ENCODE measurements at regions not wholly inside any gene's neighbourhood (a gene's known extent, or its start where the extent isn't known, plus 50 kb on each side); places are given as distances from the start of the nearest gene placed in this dataset.
"Not testable (repeated sequence)": the region's sequence is repeated elsewhere in the genome, so short reads cannot be mapped to it uniquely, and the experiment has no call there.

GRCh38 chr12:32981139-32981538, 84.6 kb upstream of the PKP2 start:
- no peak for TF ChIP-seq CTCF (IDR thresholded peaks at IDR 0.05)

GRCh38 chr12:32975122-32975521, 78.5 kb upstream of the PKP2 start:
- Histone ChIP-seq H3K27me3 (no peaks in the 10 kb centered on the region), H3K9me3 (no peaks in the 10 kb centered on the region), H3K27ac (no peak overlapping the region), H3K4me3 (no peak overlapping the region), H3K36me3 (no peaks in the 10 kb centered on the region), H3K4me1 (no peaks in the 10 kb centered on the region)
- TF ChIP-seq CTCF (IDR thresholded peaks at IDR 0.05), result no peak
- no peak for DNase-seq
- intact Hi-C loops (cut with DNase I; ENCODE audit: low total_unique reads), result no loop called here

More at GRCh38 chr12:32981139-32981538, 84.6 kb upstream of the PKP2 start:
- no peak overlapping the region for H3K27ac ChIP-seq
- intact Hi-C loops (cut with DNase I; ENCODE audit: low total_unique reads), result no loop called here
- H3K27me3 ChIP-seq, result no peaks in the 10 kb centered on the region
- no peaks in the 10 kb centered on the region for H3K4me1 ChIP-seq
- H3K9me3 ChIP-seq, result no peaks in the 10 kb centered on the region
- no peaks in the 10 kb centered on the region for H3K36me3 ChIP-seq
- H3K4me3 ChIP-seq, result no peak overlapping the region
- DNase-seq, result no peak

GRCh38 chr12:32970465-32971110, 74.0 kb upstream of the PKP2 start:
- TF ChIP-seq CTCF (IDR thresholded peaks at IDR 0.05), result no peak
- Histone ChIP-seq H3K4me3 (no peak overlapping the region), H3K27me3 (no peaks in the 10 kb centered on the region), H3K27ac (no peak overlapping the region), H3K36me3 (no peaks in the 10 kb centered on the region), H3K9me3 (no peaks in the 10 kb centered on the region), H3K4me1 (no peaks in the 10 kb centered on the region)
- no peak for DNase-seq
- intact Hi-C loops (cut with DNase I; ENCODE audit: low total_unique reads), result no loop called here

- no peak overlapping the region for H3K4me3 ChIP-seq
- no peak for TF ChIP-seq CTCF (IDR thresholded peaks at IDR 0.05)
- no peak overlapping the region for H3K27ac ChIP-seq
- DNase-seq, result no peak
- no peaks in the 10 kb centered on the region for H3K36me3 ChIP-seq
- no peaks in the 10 kb centered on the region for H3K4me1 ChIP-seq
- H3K9me3 ChIP-seq, result no peaks in the 10 kb centered on the region
- intact Hi-C loops (cut with DNase I; ENCODE audit: low total_unique reads), result no loop called here
- no peaks in the 10 kb centered on the region for H3K27me3 ChIP-seq
Measured at GRCh38 chr12:32964981-32965585, 68.5 kb upstream of the PKP2 start.

GRCh38 chr12:32956418-32956817, 59.8 kb upstream of the PKP2 start:
- H3K4me3 ChIP-seq; H3K9me3 ChIP-seq; H3K4me1 ChIP-seq; H3K36me3 ChIP-seq; DNase-seq; H3K27ac ChIP-seq; H3K27me3 ChIP-seq; intact Hi-C loops (cut with DNase I; ENCODE audit: low total_unique reads): not testable (repeated sequence)

- TF ChIP-seq CTCF (IDR thresholded peaks at IDR 0.05), result no peak
- Histone ChIP-seq H3K36me3 (no peaks in the 10 kb centered on the region), H3K4me1 (no peaks in the 10 kb centered on the region), H3K27me3 (no peaks in the 10 kb centered on the region), H3K9me3 (no peaks in the 10 kb centered on the region), H3K4me3 (no peak overlapping the region), H3K27ac (no peak overlapping the region)
- no peak for DNase-seq
- intact Hi-C loops (cut with DNase I; ENCODE audit: low total_unique reads), result no loop called here
Measured at GRCh38 chr12:32952681-32953080, 56.1 kb upstream of the PKP2 start.
